Activated CD8-positive, alpha-beta memory T cell treated with anti-CD3 and anti-CD28 coated beads for 36 hours (primary cell): ENCODE measurements at regions not wholly inside any gene's neighbourhood (a gene's known extent, or its start where the extent isn't known, plus 50 kb on each side); places are given as distances from the start of the nearest gene placed in this dataset.
"Not testable (repeated sequence)": the region's sequence is repeated elsewhere in the genome, so short reads cannot be mapped to it uniquely, and the experiment has no call there.

Experiments
- CTCF ChIA-PET: fragments of 350-600 bp; sonication (Branson Sonifier 250); formaldehyde crosslinking; loops from one replicate; lab custom pipeline; 2021; ENCODE audit warnings: antibody characterized with exemption; lab: Charles Lee
- POLR2A ChIA-PET: fragments of 350-600 bp; sonication (Branson Sonifier 250); formaldehyde crosslinking; loops from one replicate; lab custom pipeline; 2021; ENCODE audit warnings: antibody characterized with exemption; lab: Charles Lee

GRCh38 chr6:148602136-148602535 is 144.7 kb upstream of the UST start:
- POLR2A ChIA-PET: no interaction called here

DNA sequence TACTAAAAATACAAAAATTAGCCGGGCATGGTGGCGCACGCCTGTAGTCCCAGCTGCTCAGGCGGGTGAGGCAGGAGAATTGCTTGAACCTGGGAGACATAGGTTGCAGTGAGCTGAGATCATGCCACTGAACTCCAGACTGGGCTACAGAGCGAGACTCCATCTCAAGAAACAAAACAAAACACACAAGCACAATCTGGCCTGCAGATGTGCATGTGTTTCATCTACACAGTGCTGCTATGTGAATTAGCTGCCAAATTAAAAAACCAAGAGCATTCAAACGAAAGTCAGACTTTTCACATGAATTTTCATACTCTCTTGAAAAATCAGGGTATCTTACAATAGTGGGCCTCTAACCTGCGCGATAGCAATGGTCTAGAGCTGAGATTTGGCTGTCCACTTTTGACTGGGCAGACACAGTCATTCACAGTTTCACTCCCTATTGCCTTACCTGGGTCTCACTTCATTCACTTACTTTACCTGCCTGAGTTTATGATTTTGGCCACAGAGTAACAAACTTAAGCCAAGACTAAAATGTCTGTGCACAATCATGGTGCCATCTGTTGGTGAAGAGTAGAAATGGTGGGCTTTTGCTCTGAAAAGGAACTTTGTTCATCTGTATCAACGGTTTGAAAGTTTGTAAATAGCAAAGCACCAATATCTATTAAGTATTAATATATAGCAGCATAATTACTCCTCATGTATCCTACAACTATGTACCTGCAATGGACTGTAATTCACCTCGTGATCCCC is 138.5 kb upstream of the UST start:
- ChIA-PET CTCF (interaction anchor here (0.7 to 0.9 kb wide), 2 partner anchors 30 to 236 kb away, joined by 3 to 4 read pairs; no protein-coding TSS in a partner anchor), POLR2A (no interaction called here)

More at GRCh38 chr6:148602136-148602535, 144.7 kb upstream of the UST start:
- CTCF ChIA-PET: no interaction called here

DNA sequence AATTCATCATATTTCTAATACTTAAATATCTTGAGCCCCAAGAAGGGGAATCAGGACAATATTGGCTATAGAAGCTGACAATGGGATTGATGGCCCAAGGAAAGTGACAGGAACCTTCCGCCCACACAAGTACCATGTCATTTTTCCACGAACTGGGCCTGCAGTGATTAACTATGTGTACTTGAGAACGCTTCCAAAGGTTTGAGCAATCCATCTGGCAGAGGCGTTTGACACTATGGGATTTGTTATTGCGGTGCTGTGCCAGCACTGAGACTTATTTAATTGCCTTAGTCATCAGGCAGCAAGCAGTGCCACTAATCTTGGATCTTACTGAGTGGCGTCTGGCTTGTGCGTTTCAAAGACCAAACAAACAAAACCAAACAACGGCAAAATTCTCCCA is 135.6 kb upstream of the UST start:
- ChIA-PET CTCF (no interaction called here), POLR2A (no interaction called here)

DNA sequence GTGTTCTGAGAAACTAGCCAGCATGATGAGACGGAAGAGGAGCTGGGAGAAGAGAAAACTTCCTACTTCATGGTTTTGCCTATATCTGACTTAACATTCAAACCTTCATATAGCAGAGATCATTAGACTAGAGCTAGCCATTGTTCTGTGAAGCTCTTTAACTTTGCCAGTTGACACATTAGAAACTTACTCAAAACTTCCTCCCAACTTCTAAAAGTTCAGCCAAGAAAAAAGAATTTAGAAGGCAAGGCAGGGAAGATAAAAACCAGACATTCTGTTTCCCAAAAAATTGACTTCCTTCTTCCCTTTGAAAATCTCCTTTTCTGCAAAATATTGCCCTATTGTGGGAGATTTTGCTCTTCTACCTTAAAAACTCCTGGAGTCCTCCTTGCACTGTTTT is 134.8 kb upstream of the UST start:
- ChIA-PET CTCF (no interaction called here), POLR2A (no interaction called here)

- CTCF ChIA-PET: no interaction called here
- POLR2A ChIA-PET: no interaction called here
These were observed 132.2 kb upstream of the UST start for GRCh38 chr6:148614602-148615001.

GRCh38 chr6:148616841-148617240 is 130.0 kb upstream of the UST start:
- ChIA-PET CTCF (no interaction called here), POLR2A (no interaction called here)

DNA sequence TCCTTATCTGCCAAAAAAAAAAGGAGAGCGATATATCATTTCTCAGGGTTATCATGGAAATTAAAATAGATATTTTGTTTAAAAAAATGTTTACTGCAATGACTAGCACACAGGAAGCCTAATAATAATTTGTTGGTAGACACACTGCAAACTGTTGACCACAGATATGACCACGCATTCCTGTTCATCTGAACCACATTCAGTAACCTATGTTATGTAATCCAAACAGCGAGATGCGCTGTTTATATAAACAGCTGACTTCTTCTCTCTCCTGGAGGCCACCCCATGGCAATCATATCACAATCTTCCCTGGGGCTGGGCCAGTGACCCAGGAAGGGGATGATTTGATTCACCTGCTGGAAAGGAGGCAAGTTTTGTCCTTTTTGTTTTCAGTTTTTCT is 129.3 kb upstream of the UST start:
- ChIA-PET POLR2A (no interaction called here), CTCF (no interaction called here)

GRCh38 chr6:148619891-148620290 is 126.9 kb upstream of the UST start:
- ChIA-PET CTCF (no interaction called here), POLR2A (no interaction called here)

GRCh38 chr6:148620579-148621298 is 126.1 kb upstream of the UST start:
- ChIA-PET CTCF (no interaction called here), POLR2A (no interaction called here)

DNA sequence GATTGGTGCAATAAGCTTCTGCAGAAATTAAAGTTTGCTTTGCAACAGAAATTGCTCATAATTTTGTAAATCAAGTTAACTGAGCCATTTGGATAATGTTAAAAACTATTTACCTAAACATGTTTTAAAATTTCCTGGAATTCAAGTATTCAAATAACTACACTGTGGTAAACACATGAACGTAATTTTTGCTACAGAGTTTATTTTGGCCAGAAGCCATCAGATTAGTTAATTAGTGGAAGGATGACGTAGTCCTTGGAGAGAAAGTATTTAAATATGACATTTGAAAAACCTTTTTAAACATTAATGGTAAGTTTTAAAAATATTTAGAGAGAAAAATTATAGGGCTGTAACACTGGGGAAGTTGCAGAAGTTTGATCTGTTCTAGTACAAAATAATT is 121.2 kb upstream of the UST start:
- CTCF ChIA-PET: no interaction called here

DNA sequence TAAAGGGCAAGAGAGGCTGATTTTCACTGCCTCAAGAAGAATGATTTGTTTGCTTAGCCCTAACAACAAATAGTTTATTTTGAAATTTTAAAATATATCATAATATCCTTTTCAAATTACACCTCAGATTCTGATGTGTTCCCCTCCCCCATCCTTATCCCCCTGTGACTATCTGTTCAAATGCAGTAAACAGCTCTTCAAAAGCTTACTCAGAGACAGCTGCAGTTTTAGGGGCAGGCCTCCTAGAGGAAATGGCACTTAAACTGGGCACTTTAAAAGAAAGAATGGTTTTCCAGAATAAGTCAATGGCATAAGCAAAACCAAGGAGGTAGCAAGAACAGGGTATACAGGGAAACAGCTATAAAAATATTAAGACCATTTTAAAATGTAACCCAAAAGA is 118.6 kb upstream of the UST start:
- ChIA-PET POLR2A (no interaction called here), CTCF (interaction anchor here (0.5 to 1.4 kb wide), 2 partner anchors 48 to 68 kb away, joined by 3 read pairs; no protein-coding TSS in a partner anchor)

More for the DNA sequence above, 121.2 kb upstream of the UST start:
- POLR2A ChIA-PET: no interaction called here

- CTCF ChIA-PET: interaction anchor here (1.4 kb wide), 1 partner anchor 69 kb away, joined by 3 read pairs; no protein-coding TSS in a partner anchor
- POLR2A ChIA-PET: no interaction called here
These were observed 117.6 kb upstream of the UST start for GRCh38 chr6:148629181-148629580.

GRCh38 chr6:148629592-148630465 is 117.0 kb upstream of the UST start:
- ChIA-PET CTCF (no interaction called here), POLR2A (no interaction called here)

GRCh38 chr6:148635070-148635743 is 111.6 kb upstream of the UST start:
- ChIA-PET POLR2A (no interaction called here), CTCF (no interaction called here)

DNA sequence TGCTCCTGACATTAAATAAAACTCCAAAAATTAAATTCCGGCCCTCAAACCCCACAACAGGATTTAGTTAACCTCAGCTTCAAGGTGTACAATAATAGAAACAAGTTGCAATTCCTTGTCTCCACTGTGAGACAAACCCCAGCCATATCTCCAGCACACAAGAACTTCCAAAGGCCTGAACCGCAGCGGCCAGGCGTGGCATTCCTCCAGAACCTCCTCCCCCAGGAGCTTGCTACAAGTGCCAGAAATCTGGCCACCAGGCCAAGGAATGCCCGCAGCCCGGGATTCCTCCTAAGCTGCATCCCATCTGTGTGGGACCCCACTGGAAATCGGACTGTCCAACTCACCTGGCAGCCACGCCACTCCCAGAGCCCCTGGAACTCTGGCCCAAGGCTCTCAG is 105.0 kb upstream of the UST start:
- CTCF ChIA-PET, POLR2A ChIA-PET: not testable (repeated sequence)

DNA sequence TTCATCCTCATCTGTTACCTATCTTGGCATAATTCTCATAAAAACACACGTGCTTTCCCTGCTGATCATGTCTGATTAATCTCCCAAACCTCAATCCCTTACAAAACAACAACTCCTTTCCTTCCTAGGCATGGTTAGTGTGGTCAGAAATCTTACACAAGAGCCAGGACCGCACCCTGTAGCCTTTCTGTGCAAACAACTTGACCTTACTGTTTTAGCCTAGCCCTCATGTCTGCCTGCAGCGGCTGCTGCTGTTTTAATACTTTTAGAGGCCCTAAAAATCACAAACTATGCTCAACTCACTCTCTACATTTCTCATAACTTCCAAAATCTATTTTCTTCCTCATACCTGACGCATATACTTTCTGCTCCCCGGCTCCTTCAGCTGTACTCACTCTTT is 103.6 kb upstream of the UST start:
- CTCF ChIA-PET, POLR2A ChIA-PET: not testable (repeated sequence)

- POLR2A ChIA-PET, CTCF ChIA-PET: not testable (repeated sequence)
These were observed 101.8 kb upstream of the UST start for GRCh38 chr6:148645049-148645448.

- ChIA-PET POLR2A (no interaction called here), CTCF (interaction anchor here (0.5 kb wide), 1 partner anchor 23 kb away, joined by 3 read pairs; no protein-coding TSS in a partner anchor)
These were observed 97.9 kb upstream of the UST start for GRCh38 chr6:148648754-148649453.
